ENCODE measurements at regions not wholly inside any gene's neighbourhood (a gene's known extent, or its start where the extent isn't known, plus 50 kb on each side); places are given as distances from the start of the nearest gene placed in this dataset.

DNA sequence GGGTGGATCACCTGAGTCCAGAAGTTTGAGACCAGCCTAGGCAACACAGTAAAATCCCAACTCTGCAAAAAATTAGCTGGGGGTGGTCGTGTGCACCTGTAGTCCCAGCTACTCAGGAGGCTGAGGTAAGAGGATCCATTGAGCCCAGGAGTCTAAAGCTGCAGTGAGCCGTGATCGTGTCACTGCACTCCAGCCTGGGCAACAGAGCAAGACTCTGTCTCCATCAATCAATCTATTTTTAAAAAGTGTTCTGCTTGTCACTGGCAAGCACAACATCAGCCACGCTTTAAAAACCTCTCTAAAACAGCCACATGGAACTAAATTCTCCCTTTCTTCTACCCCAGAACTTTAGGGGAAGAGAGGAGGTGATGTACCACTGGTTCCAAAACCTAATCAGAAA is 131.6 kb upstream of the RREB1 start:
- TF ChIP-seq ELF4 (IDR thresholded peaks at IDR 0.05): no peak
- no peak for TF ChIP-seq BHLHE40 (IDR thresholded peaks at IDR 0.05; ENCODE audit: borderline replicate concordance)
- TF ChIP-seq HDGF (IDR thresholded peaks at IDR 0.05; ENCODE audit: borderline replicate concordance): no peak
- no peak for TF ChIP-seq LEF1 (IDR thresholded peaks at IDR 0.05; ENCODE audit: borderline replicate concordance)
- no peak for TF ChIP-seq SP1 (IDR thresholded peaks at IDR 0.05)
- ChIA-PET CTCF (no interaction called here), POLR2A (no interaction called here)
- no peak for DNase-seq (ENCODE audit: extremely low spot score)

- POLR2A ChIA-PET: no interaction called here
- TF ChIP-seq HDGF (IDR thresholded peaks at IDR 0.05; ENCODE audit: borderline replicate concordance): no peak
- TF ChIP-seq LEF1 (IDR thresholded peaks at IDR 0.05; ENCODE audit: borderline replicate concordance): no peak
- TF ChIP-seq FOXM1 (IDR thresholded peaks at IDR 0.05; ENCODE audit: borderline replicate concordance): no peak
- CTCF ChIA-PET: interaction anchor here (0.6 kb wide), 1 partner anchor 133 kb away, joined by 3 read pairs; no protein-coding TSS in a partner anchor
- DNase-seq (ENCODE audit: extremely low spot score): no peak
Observed at GRCh38 chr6:6978731-6979130, 129.0 kb upstream of the RREB1 start.

DNA sequence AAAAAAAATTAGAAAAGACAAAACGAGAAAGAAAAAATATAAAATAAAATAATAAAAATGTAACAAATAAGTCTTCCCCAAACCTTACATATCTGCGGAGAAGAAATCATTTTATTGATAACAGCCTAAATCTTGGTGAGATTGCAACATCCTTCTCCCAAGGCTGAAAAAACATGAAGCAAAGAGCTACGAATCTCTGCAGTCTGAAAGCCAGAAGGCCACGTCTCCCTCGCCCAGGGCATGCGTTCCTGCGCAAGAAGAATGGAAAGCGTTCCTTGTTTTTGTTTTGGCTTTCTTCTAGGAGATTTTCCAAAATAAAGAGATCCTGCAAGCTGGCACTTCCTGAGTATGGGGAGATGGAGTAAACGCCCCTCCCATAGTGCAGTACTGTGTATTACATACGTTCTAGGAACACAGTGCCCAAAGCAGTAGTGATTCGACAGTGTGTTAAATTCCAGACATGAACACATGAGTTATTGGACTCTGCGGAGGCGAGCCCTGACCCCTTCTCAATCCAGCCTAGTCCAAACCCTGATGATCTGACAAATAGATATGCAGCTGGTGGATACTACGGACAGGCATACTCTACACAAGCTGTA is 126.7 kb upstream of the RREB1 start:
- ChIA-PET POLR2A (no interaction called here), CTCF (no interaction called here)
- DNase-seq (ENCODE audit: extremely low spot score): no peak
- no peak for TF ChIP-seq FOXK2 (IDR thresholded peaks at IDR 0.05)
- no peak for TF ChIP-seq SP1 (IDR thresholded peaks at IDR 0.05)
- no peak for TF ChIP-seq ZNF384 (IDR thresholded peaks at IDR 0.05)
- TF ChIP-seq ELF4 (IDR thresholded peaks at IDR 0.05): no peak
- no peak for TF ChIP-seq LEF1 (IDR thresholded peaks at IDR 0.05; ENCODE audit: borderline replicate concordance)
- no peak for TF ChIP-seq BHLHE40 (IDR thresholded peaks at IDR 0.05; ENCODE audit: borderline replicate concordance)
- TF ChIP-seq TARDBP (IDR thresholded peaks at IDR 0.05): no peak
- TF ChIP-seq NFRKB (IDR thresholded peaks at IDR 0.05): no peak
- TF ChIP-seq ARNT (IDR thresholded peaks at IDR 0.05): no peak
- no peak for TF ChIP-seq L3MBTL2 (conservative IDR thresholded peaks at IDR 0.05)
- TF ChIP-seq SUZ12 (IDR thresholded peaks at IDR 0.05): no peak
- TF ChIP-seq CTBP1 (IDR thresholded peaks at IDR 0.05; ENCODE audit: borderline replicate concordance): no peak
- no peak for TF ChIP-seq HDGF (IDR thresholded peaks at IDR 0.05; ENCODE audit: borderline replicate concordance)
- TF ChIP-seq, protein P1, sequence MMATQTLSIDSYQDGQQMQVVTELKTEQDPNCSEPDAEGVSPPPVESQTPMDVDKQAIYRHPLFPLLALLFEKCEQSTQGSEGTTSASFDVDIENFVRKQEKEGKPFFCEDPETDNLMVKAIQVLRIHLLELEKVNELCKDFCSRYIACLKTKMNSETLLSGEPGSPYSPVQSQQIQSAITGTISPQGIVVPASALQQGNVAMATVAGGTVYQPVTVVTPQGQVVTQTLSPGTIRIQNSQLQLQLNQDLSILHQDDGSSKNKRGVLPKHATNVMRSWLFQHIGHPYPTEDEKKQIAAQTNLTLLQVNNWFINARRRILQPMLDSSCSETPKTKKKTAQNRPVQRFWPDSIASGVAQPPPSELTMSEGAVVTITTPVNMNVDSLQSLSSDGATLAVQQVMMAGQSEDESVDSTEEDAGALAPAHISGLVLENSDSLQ (IDR thresholded peaks at IDR 0.05): no peak
- no peak for TF ChIP-seq FOXA1 (IDR thresholded peaks at IDR 0.05)
- TF ChIP-seq FOXM1 (IDR thresholded peaks at IDR 0.05; ENCODE audit: borderline replicate concordance): no peak

DNA sequence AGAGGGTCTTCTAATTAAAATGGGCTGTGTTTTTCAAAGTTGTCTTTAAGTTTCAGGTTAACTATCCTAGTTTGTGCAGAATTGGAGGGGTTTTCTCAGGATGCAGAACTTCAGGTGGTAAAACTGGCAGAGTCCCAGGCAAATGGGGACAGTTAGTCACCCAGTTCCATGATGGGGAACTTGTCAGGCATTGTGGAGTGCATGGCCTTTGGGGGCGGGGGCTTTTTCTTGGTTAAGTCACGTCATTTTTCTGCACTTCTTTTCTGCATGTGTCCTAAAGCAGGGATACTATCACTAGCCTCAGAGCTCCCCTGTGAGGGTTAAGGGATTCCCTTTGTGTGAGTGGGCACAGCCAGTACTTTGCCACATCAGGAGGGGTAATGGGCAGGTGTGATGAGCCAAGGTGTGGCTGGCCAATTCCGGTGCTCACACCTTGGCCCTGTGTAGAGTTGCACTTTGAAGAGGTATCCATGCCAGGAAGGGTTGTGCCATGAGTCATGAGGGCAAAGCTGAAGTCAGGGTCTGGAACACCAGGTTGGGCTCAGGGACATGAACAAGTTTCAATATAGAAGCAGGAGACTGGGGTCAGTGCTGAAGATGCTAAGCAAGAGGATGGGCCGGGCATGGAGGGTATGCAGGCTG is 126.0 kb upstream of the RREB1 start:
- ChIA-PET CTCF (no interaction called here), POLR2A (no interaction called here)
- TF ChIP-seq FOXK2 (IDR thresholded peaks at IDR 0.05) (no peak), L3MBTL2 (conservative IDR thresholded peaks at IDR 0.05) (no peak), LEF1 (IDR thresholded peaks at IDR 0.05; ENCODE audit: borderline replicate concordance) (no peak), ELF4 (IDR thresholded peaks at IDR 0.05) (no peak), FOXM1 (IDR thresholded peaks at IDR 0.05; ENCODE audit: borderline replicate concordance) (no peak), SUZ12 (IDR thresholded peaks at IDR 0.05) (no peak), ZNF384 (IDR thresholded peaks at IDR 0.05) (no peak), HDGF (IDR thresholded peaks at IDR 0.05; ENCODE audit: borderline replicate concordance) (no peak), CTBP1 (IDR thresholded peaks at IDR 0.05; ENCODE audit: borderline replicate concordance) (no peak)
- DNase-seq (ENCODE audit: extremely low spot score): no peak

- TF ChIP-seq NFRKB (IDR thresholded peaks at IDR 0.05) (no peak), ARNT (IDR thresholded peaks at IDR 0.05) (no peak), FOXM1 (IDR thresholded peaks at IDR 0.05; ENCODE audit: borderline replicate concordance) (no peak), SUZ12 (IDR thresholded peaks at IDR 0.05) (no peak), FOXA1 (IDR thresholded peaks at IDR 0.05) (no peak), ZNF384 (IDR thresholded peaks at IDR 0.05) (no peak), LEF1 (IDR thresholded peaks at IDR 0.05; ENCODE audit: borderline replicate concordance) (no peak), TARDBP (IDR thresholded peaks at IDR 0.05) (no peak), CTBP1 (IDR thresholded peaks at IDR 0.05; ENCODE audit: borderline replicate concordance) (no peak), HDGF (IDR thresholded peaks at IDR 0.05; ENCODE audit: borderline replicate concordance) (no peak), BHLHE40 (IDR thresholded peaks at IDR 0.05; ENCODE audit: borderline replicate concordance) (no peak), FOXK2 (IDR thresholded peaks at IDR 0.05) (no peak)
- TF ChIP-seq, protein P1 (IDR thresholded peaks at IDR 0.05): no peak
- ChIA-PET POLR2A (no interaction called here), CTCF (no interaction called here)
- no peak for DNase-seq (ENCODE audit: extremely low spot score)
Observed at GRCh38 chr6:6982663-6983062, 125.1 kb upstream of the RREB1 start.

DNA sequence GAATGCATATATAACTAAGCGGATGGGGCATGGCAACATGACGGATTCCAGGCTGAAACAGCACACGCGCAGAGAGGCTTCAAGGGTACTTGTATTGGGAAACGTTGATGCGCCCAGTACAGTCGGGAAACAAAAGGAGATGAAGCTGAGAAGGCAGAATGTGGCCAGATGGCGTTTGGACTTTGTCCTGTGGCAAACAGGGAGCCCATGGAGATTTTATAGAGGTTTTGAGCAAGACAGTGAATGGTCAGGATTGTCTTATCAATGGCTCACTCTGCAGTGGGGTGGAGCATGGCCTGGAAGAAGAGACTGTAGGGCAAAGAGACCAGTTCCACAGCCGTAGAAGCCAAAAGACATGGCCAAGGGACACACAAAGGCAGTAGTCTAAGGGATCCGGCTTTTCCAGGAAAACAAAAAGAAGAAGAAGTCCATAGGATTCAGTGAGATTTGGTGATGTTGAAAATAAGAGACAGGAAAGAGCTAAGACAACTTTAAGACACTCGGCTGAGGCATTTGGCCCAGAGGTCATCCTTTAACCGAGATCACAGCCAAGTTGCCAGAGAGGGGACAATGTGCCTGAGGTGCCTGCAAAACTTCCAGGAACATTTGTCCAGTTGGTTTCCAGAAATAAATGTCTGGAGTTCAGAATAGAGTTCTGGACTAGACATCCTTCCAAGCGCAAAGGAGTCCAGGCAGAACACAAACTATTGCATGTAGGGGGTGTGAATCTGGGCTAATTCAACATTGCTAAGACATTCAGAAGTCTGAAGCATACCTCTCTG is 123.0 kb upstream of the RREB1 start:
- POLR2A ChIA-PET: no interaction called here
- DNase-seq (ENCODE audit: extremely low spot score): no peak
- TF ChIP-seq FOXM1 (IDR thresholded peaks at IDR 0.05; ENCODE audit: borderline replicate concordance): no peak
- CTCF ChIA-PET: no interaction called here

- ChIA-PET POLR2A (no interaction called here), CTCF (no interaction called here)
- TF ChIP-seq SUZ12 (IDR thresholded peaks at IDR 0.05) (no peak), TARDBP (IDR thresholded peaks at IDR 0.05) (no peak), LEF1 (IDR thresholded peaks at IDR 0.05; ENCODE audit: borderline replicate concordance) (no peak)
- DNase-seq (ENCODE audit: extremely low spot score): no peak
Observed at GRCh38 chr6:6986344-6986743, 121.4 kb upstream of the RREB1 start.

Measured in HEK293T (cell line).